ENCODE measurements at regions not wholly inside any gene's neighbourhood (a gene's known extent, or its start where the extent isn't known, plus 50 kb on each side); places are given as distances from the start of the nearest gene placed in this dataset.
"Not testable (repeated sequence)": the region's sequence is repeated elsewhere in the genome, so short reads cannot be mapped to it uniquely, and the experiment has no call there.

GRCh38 chr3:101138817-101139216, 145.6 kb upstream of the ABI3BP start:
- no peak for DNase-seq (ENCODE audit: low spot score)

- DNase-seq (ENCODE audit: low spot score): no peak
Measured at GRCh38 chr3:101134331-101134730, 141.1 kb upstream of the ABI3BP start.

- DNase-seq (ENCODE audit: low spot score): no peak
Measured at GRCh38 chr3:101133652-101134051, 140.4 kb upstream of the ABI3BP start.

DNA sequence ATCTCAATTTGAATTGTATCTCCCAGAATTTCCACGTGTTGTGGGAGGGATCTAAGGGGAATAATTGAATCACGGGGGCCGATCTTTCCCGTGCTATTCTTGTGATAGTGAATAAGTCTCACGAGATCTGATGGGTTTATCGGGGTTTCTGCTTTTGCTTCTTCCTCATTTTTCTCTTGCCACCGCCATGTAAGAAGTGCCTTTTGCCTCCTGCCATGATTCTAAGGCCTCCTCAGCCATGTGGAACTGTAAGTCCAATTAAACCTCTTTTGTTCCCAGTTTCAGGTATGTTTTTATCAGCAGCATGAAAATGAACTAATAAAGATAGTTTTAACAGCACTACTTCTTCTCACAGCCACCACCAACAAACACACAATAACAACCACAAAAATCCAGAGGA, 140.0 kb upstream of the ABI3BP start:
- DNase-seq (ENCODE audit: low spot score): not testable (repeated sequence)

- DNase-seq (ENCODE audit: low spot score): no peak
Measured at GRCh38 chr3:101131767-101132166, 138.5 kb upstream of the ABI3BP start.

DNA sequence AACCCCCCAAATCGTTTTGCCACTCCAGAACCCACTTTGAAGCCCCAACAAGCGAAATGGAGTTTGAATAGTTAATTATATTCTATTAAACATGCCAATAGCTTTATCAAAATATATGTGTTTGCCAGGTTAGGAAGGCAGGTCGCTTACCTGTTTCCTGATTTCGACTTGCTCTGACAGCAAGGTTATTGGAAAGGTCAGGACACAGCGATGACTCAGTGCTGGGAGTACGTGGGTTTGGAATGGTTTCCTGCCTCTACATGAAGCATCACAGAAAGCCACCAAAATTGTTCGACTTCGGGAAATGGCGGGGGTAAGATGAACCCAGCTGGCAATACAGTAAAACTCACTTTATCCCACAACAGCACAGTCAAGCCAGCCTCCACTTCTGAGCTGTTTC, 135.6 kb upstream of the ABI3BP start:
- no peak for DNase-seq (ENCODE audit: low spot score)

DNA sequence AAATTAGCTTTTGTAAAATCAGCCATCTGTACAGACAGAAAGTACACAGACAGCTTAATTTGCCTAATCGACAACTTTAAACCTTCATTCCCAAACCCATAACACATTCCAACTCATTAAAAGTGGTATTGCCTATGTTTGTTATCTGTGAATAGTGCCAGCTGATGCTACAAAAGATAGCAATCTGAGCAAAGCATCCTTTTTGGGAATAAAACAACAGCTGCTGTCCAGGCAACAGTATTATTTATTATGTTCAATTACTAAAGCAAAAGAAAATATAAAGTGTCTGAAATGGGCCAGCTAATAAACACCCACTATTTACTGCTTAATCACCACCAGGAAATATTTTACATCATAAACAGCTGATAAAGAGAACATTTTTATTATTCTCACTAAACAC, 134.8 kb upstream of the ABI3BP start:
- no peak for DNase-seq (ENCODE audit: low spot score)

GRCh38 chr3:101124125-101124524, 130.9 kb upstream of the ABI3BP start:
- no peak for DNase-seq (ENCODE audit: low spot score)

GRCh38 chr3:101123081-101123480, 129.9 kb upstream of the ABI3BP start:
- no peak for DNase-seq (ENCODE audit: low spot score)

DNA sequence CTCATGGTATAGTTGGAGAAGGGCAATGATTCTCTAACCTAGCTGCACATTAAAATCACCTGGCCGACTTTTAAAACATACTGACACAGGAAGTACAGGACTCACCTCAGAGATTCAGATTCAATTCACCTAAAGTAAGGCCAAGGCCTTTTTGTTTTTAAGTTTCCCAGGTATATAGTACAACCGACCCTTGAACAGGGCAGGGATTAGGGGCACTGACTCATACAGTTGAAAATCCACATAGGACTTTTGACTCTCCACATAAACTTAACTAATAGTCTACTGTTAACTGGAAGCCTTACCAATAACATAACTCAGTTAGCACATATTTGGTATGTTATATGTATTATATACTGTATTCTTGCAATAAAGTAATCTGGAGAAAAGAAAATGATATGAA, 129.5 kb upstream of the ABI3BP start:
- DNase-seq (ENCODE audit: low spot score): no peak

DNA sequence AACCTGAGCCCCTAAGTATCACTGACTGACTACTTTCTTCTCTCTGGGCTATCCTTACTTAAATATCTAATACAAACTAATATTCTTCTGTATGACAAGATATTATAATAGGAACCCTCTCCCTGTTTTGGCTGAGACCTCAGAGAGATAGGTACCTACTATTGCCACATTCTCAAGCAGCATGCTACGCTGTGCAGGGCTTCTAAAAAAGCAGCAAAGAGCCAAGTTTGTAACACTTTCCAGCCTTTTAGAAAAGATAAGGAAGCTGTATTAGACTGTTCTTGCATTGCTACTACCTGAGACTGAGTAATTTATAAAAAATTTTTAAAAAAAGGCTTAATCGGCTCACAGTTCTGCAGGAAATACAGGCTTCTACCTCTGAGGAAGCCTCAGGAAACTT, 126.8 kb upstream of the ABI3BP start:
- no peak for DNase-seq (ENCODE audit: low spot score)

- no peak for DNase-seq (ENCODE audit: low spot score)
Measured at GRCh38 chr3:101119535-101119934, 126.3 kb upstream of the ABI3BP start.

DNA sequence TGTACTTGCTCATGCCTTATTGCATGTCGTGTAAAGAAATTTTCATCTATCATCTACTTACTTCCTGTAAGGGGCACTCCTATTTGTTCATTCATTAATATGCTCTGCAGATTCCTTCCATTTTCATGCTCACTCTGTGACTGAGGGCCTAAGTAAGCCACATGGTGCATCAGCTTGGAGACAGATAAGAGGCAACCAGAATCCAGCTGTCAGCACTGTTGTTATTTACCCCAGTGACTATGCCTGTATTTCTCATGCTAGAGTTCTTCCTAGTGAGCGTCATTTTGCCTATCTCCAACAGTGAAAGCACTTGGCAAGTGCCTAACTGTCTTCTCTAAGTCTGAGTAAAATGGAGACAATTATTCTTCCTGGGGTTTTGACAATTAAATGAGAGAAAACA, 124.8 kb upstream of the ABI3BP start:
- no peak for DNase-seq (ENCODE audit: low spot score)

- DNase-seq (ENCODE audit: low spot score): no peak
Measured at GRCh38 chr3:101117465-101117864, 124.2 kb upstream of the ABI3BP start.

DNA sequence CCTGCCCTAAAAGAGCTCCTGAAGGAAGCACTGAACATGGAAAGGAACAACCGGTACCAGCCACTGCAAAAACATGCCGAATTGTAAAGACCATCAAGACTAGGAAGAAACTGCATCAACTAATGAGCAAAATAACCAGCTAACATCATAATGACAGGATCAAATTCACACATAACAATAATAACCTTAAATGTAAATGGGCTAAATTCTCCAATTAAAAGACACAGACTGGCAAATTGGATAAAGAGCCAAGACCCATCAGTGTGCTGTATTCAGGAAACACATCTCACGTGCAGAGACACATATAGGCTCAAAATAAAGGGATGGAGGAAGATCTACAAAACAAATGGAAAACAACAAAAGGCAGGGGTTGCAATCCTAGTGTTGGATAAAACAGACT, 117.1 kb upstream of the ABI3BP start:
- not testable (repeated sequence) for DNase-seq (ENCODE audit: low spot score)

GRCh38 chr3:101104321-101104720, 111.1 kb upstream of the ABI3BP start:
- DNase-seq (ENCODE audit: low spot score): no peak

GRCh38 chr3:101102678-101103296, 109.6 kb upstream of the ABI3BP start:
- DNase-seq (ENCODE audit: low spot score): no peak

- no peak for DNase-seq (ENCODE audit: low spot score)
Measured at GRCh38 chr3:101100361-101101009, 107.3 kb upstream of the ABI3BP start.

- DNase-seq (ENCODE audit: low spot score): no peak
Measured at GRCh38 chr3:101099791-101100190, 106.6 kb upstream of the ABI3BP start.

DNA sequence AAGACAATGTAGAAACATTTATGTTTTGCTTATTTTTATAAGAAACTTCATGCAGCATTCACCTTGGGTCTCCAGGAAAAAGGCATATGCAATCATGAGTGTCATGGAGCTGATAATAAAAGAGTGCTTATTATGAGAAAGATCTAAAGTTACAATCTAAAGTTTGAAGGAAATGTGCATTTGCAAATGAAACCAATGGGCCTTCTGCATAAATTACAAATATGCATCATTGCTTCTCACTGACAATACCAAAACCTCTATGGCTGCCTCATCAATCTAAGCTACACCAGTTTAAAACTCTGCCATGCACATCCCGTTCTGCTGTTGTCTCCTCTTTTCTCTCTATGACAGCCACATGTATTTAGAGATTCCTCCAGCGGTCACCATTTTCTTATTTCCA, 103.2 kb upstream of the ABI3BP start:
- no peak for DNase-seq (ENCODE audit: low spot score)

GRCh38 chr3:101095693-101096430, 102.6 kb upstream of the ABI3BP start:
- DNase-seq (ENCODE audit: low spot score): no peak

GRCh38 chr3:101091489-101091888, 98.3 kb upstream of the ABI3BP start:
- no peak for DNase-seq (ENCODE audit: low spot score)

DNA sequence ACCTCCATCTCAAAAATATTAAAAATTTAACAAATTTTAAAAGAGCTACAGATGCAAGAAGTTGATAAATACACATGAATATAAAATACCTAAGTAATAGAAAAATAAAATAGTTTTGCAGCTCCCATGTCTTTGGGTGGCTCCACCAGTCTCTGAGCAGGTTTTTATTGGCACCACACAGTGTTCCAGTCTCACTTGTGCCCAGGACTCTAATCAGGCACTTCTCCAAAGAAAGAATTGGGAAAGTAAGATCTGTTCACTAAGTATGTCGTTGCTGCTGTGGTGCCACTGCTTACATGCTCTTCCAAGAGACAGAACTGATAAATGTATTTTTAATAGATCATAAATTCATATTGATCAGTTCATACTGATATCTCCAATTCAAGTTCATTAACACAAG, 92.5 kb upstream of the ABI3BP start:
- no peak for DNase-seq (ENCODE audit: low spot score)

DNA sequence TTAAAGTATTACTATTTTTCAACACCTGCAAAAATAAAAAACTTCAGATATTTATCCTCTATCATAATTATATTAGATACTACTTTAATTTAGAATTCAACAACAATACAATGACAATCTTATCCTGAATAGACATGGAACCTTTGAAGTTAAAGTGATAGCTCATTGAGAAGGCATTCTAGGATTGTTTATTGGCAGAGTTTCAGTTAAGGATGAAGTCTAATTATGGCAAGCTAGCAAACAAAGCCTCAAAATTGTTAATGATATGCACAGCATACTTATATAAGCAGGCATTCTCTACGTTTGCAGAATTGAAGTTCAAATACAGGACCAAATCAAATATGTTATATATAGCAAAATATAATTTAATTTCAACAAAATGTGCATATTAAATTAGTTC, 91.2 kb upstream of the ABI3BP start:
- no peak for DNase-seq (ENCODE audit: low spot score)

Data from CD4-positive, alpha-beta T cell treated with Interleukin-15 for 4 hours (primary cell).